A673 (cell line): ENCODE measurements at regions not wholly inside any gene's neighbourhood (a gene's known extent, or its start where the extent isn't known, plus 50 kb on each side); places are given as distances from the start of the nearest gene placed in this dataset.

Source experiments
- CTCF ChIP-seq: fragments of 300-800, 200-600 bp; sonication (generic); conservative IDR thresholded peaks from 2 replicates; pipeline ENCODE4 v1.5.1; 2017; ENCODE audit warnings: low read depth, mild to moderate bottlenecking, antibody characterized with exemption, low read length, moderate library complexity, mixed read lengths
- EZH2 ChIP-seq: fragments of 200-600 bp; sonication (generic); IDR thresholded peaks from 2 replicates; pipeline ENCODE4 v1.6.1; 2017; ENCODE audit warnings: borderline replicate concordance, low read depth, mild to moderate bottlenecking, mixed read lengths, antibody characterized with exemption, low read length; ENCODE audit not compliant: poor library complexity, severe bottlenecking

GRCh38 chr3:192063570-192063969 is 602.6 kb downstream of the PYDC2 start:
- TF ChIP-seq CTCF (no peak), EZH2 (no peak)
